HepG2 (cell line): ENCODE measurements at regions not wholly inside any gene's neighbourhood (a gene's known extent, or its start where the extent isn't known, plus 50 kb on each side); places are given as distances from the start of the nearest gene placed in this dataset.

ENCODE experiments used
- ATAC-seq: fragments of 200-7000 bp; cut with Tn5 transposase; 3 replicates; pipeline ENCODE4 v1.9.1; 2020; ENCODE audit warnings: mild to moderate bottlenecking, moderate library complexity
- BruUV-seq: library from RNA; stranded (reverse); fragments of 400-500 nt; replicated peaks from 2 replicates; lab custom pipeline; 2021; lab: Mats Ljungman, UMichigan
- CTCF ChIA-PET: fragments of 300-600 bp; formaldehyde crosslinking; extraction: SDS; loops from one replicate; lab custom pipeline; 2021; ENCODE audit warnings: low total read pairs, inconsistent platforms, low intra/inter-chr PET ratio; lab: Yijun Ruan, JAX
- POLR2A ChIA-PET: fragments of 350-600 bp; sonication (Branson Sonifier 250); formaldehyde crosslinking; loops from one replicate; lab custom pipeline; 2020; ENCODE audit warnings: antibody characterized with exemption, inconsistent platforms; lab: Yijun Ruan, JAX
- DNase-seq: peaks from one replicate; pipeline ENCODE4 v3.0.0-alpha.2; 2015; ENCODE audit warnings: low spot score
- FAIRE-seq: peaks from 3 replicates; lab custom pipeline; 2011; peaks lifted over from hg19 to GRCh38; lab: Jason Lieb, UNC
- H2AFZ ChIP-seq: one replicate; pipeline ENCODE4 v1.6.1; 2011; ENCODE audit warnings: low read length, inconsistent platforms
- H3K27ac ChIP-seq: fragments of 300-600 bp; 3 replicates; pipeline ENCODE4 v1.8.0; 2011; ENCODE audit warnings: mixed run types, mild to moderate bottlenecking, mixed read lengths, low read length, inconsistent platforms; ENCODE audit not compliant: insufficient read depth; ENCODE audit errors: extremely low read length
- H3K27me3 ChIP-seq, 2 experiments: fragments of 200-600 bp in 1 of 2; 2 replicates in 1 of 2; 3 replicates in 1 of 2; pipeline versions ENCODE4 v1.6.0 to v1.8.0; 2011; ENCODE audit warnings: low read length in 2 of 2, mild to moderate bottlenecking in 2 of 2, moderate library complexity in 2 of 2, inconsistent platforms in 1 of 2; ENCODE audit not compliant: insufficient read depth in 2 of 2, control insufficient read depth in 1 of 2
- H3K36me3 ChIP-seq, 2 experiments: fragments of 200-600 bp in 1 of 2; replicated peaks in 1 of 2; 2 replicates in 1 of 2; 3 replicates in 1 of 2; pipeline versions ENCODE4 v1.5.1 to v1.8.0; 2011; ENCODE audit warnings: low read length in 2 of 2, inconsistent platforms in 1 of 2; ENCODE audit not compliant: insufficient read depth in 2 of 2, control insufficient read depth in 1 of 2
- H3K4me1 ChIP-seq: 2 replicates; pipeline ENCODE4 v1.5.1; 2012; ENCODE audit warnings: low read length, inconsistent platforms; ENCODE audit not compliant: insufficient read depth
- H3K4me2 ChIP-seq: 2 replicates; pipeline ENCODE4 v1.6.0; 2011; ENCODE audit warnings: low read depth, low read length, inconsistent platforms
- H3K4me3 ChIP-seq, 3 experiments: fragments of 200-600 bp in 1 of 3; sonication (generic), shearing (Covaris generic) in 1 of 3; replicated peaks in 1 of 3; 2 replicates each; pipeline ENCODE4 v1.5.1; 2011 to 2016; ENCODE audit warnings: low read length in 3 of 3, inconsistent platforms in 2 of 3, low read depth in 2 of 3, mild to moderate bottlenecking in 2 of 3, control low read depth in 1 of 3, mixed read lengths in 1 of 3; ENCODE audit not compliant: insufficient read depth in 1 of 3
- H3K79me2 ChIP-seq: one replicate; pipeline ENCODE4 v1.6.1; 2011; ENCODE audit warnings: low read length, inconsistent platforms; ENCODE audit not compliant: insufficient read depth
- H3K9ac ChIP-seq: 2 replicates; pipeline ENCODE4 v1.6.0; 2011; ENCODE audit warnings: mild to moderate bottlenecking, low read depth, low read length, inconsistent platforms; ENCODE audit not compliant: insufficient read depth
- H3K9me3 ChIP-seq: 2 replicates; pipeline ENCODE4 v1.5.1; 2012; ENCODE audit warnings: mild to moderate bottlenecking, low read length
- H4K20me1 ChIP-seq: 2 replicates; pipeline ENCODE4 v1.6.0; 2011; ENCODE audit warnings: inconsistent platforms, mild to moderate bottlenecking, low read length, moderate library complexity; ENCODE audit not compliant: insufficient read depth
- PRPF4 ChIP-seq: fragments of 200-400 bp; formaldehyde crosslinking; IDR thresholded peaks from 2 replicates; pipeline ENCODE4 v1.6.1; 2016; ENCODE audit warnings: low read length, low read depth; ENCODE audit not compliant: poor library complexity, severe bottlenecking
- ZNF251 ChIP-seq: sonication (generic); formaldehyde crosslinking; IDR thresholded peaks from 2 replicates; pipeline ENCODE4 v1.9.0; 2021; ENCODE audit warnings: mild to moderate bottlenecking, missing genetic modification reagents
- WGBS: methylation state at CpG from one replicate; pipeline ENCODE4 v1.1.6; 2017; ENCODE audit warnings: low lambda C conversion rate; 5-methylcytosine and 5-hydroxymethylcytosine counted together
- in situ Hi-C: cut with HindIII; loops from 2 replicates; pipeline ENCODE4 v1.10.0; 2017; ENCODE audit warnings: low pct_unique_long_range_greater_than_20kb; ENCODE audit not compliant: extremely low pct_ligation_motif_present
- intact Hi-C: fragments of 100-400 bp; cut with micrococcal nuclease; formaldehyde crosslinking; loops from one replicate; pipeline ENCODE4 v1.10.0; 2022; ENCODE audit not compliant: unreplicated experiment
- TF ChIP-seq, protein P1 (sequence below): sonication (generic); formaldehyde crosslinking; IDR thresholded peaks from 2 replicates; pipeline ENCODE4 v1.4.0; 2020; ENCODE audit warnings: missing genetic modification reagents
- TF ChIP-seq, protein P2 (sequence below): sonication (generic); formaldehyde crosslinking; IDR thresholded peaks from 2 replicates; pipeline ENCODE4 v1.5.0; 2020; ENCODE audit warnings: mild to moderate bottlenecking, missing genetic modification reagents, moderate library complexity
- TF ChIP-seq, protein P3 (sequence below): sonication (generic); formaldehyde crosslinking; IDR thresholded peaks from 2 replicates; pipeline ENCODE4 v1.5.0; 2020; ENCODE audit warnings: missing genetic modification reagents
- TF ChIP-seq, protein P4 (sequence below): sonication (generic); formaldehyde crosslinking; IDR thresholded peaks from 2 replicates; pipeline ENCODE4 v1.4.0; 2020; ENCODE audit warnings: missing genetic modification reagents

DNA sequence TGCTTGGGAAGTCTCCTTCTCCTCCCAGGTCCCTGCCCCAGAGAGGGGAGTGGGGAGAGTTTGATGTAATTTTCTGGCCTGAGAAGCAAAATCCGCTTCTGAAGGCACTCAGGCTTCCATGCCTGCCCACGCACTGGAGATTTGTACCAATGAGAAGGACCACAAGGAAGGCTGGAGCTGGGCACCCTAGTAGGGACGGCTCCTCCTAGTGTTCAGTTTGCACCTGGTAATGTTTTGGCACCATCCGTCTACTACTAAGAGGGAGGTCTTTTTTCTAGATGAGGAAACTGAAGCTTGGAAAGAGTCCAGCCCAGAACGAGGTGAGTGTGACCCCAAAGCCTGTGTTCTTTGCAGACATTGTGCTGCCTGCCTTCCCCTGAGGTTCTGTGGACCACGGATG, 83.6 kb upstream of the NLRP1 start:
- WGBS: 0% methylated on average over 3 of the region's 6 CpGs
- peak; percentile 68 for ATAC-seq
- Histone ChIP-seq H3K4me1 (no peaks in the 10 kb centered on the region), H4K20me1 (no peaks in the 10 kb centered on the region), H3K9me3 (no peaks in the 10 kb centered on the region), H3K4me2 (no peak overlapping the region), H3K27me3 (peaks cover 1 to 3% of the 10 kb centered on the region in 2 experiments; a peak in 1 of 5 replicates), H3K79me2 (no peaks in the 10 kb centered on the region), H3K27ac (no peak overlapping the region), H3K9ac (no peak overlapping the region), H2AFZ (no peak overlapping the region), H3K36me3 (no peaks in the 10 kb centered on the region), H3K4me3 (no peak overlapping the region)
- intact Hi-C loops: no loop called here
- ChIA-PET CTCF (no interaction called here), POLR2A (no interaction called here)
- peak; percentile 16 for DNase-seq
- no TSS peak for BruUV-seq
- FAIRE-seq: no peak
- in situ Hi-C loops: no loop called here
- TF ChIP-seq, protein P1, sequence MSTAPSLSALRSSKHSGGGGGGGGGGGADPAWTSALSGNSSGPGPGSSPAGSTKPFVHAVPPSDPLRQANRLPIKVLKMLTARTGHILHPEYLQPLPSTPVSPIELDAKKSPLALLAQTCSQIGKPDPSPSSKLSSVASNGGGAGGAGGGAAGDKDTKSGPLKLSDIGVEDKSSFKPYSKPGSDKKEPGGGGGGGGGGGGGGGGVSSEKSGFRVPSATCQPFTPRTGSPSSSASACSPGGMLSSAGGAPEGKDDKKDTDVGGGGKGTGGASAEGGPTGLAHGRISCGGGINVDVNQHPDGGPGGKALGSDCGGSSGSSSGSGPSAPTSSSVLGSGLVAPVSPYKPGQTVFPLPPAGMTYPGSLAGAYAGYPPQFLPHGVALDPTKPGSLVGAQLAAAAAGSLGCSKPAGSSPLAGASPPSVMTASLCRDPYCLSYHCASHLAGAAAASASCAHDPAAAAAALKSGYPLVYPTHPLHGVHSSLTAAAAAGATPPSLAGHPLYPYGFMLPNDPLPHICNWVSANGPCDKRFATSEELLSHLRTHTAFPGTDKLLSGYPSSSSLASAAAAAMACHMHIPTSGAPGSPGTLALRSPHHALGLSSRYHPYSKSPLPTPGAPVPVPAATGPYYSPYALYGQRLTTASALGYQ (CRISPR knock-in tag): no peak
- TF ChIP-seq PRPF4 (no peak), ZNF251 (CRISPR knock-in tag) (no peak)
- TF ChIP-seq, protein P2, sequence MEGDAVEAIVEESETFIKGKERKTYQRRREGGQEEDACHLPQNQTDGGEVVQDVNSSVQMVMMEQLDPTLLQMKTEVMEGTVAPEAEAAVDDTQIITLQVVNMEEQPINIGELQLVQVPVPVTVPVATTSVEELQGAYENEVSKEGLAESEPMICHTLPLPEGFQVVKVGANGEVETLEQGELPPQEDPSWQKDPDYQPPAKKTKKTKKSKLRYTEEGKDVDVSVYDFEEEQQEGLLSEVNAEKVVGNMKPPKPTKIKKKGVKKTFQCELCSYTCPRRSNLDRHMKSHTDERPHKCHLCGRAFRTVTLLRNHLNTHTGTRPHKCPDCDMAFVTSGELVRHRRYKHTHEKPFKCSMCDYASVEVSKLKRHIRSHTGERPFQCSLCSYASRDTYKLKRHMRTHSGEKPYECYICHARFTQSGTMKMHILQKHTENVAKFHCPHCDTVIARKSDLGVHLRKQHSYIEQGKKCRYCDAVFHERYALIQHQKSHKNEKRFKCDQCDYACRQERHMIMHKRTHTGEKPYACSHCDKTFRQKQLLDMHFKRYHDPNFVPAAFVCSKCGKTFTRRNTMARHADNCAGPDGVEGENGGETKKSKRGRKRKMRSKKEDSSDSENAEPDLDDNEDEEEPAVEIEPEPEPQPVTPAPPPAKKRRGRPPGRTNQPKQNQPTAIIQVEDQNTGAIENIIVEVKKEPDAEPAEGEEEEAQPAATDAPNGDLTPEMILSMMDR (CRISPR knock-in tag): peak; percentile 26; the same call in 1 of the 2 replicates
- TF ChIP-seq, protein P3, sequence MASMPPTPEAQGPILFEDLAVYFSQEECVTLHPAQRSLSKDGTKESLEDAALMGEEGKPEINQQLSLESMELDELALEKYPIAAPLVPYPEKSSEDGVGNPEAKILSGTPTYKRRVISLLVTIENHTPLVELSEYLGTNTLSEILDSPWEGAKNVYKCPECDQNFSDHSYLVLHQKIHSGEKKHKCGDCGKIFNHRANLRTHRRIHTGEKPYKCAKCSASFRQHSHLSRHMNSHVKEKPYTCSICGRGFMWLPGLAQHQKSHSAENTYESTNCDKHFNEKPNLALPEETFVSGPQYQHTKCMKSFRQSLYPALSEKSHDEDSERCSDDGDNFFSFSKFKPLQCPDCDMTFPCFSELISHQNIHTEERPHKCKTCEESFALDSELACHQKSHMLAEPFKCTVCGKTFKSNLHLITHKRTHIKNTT: no peak
- TF ChIP-seq, protein P4, sequence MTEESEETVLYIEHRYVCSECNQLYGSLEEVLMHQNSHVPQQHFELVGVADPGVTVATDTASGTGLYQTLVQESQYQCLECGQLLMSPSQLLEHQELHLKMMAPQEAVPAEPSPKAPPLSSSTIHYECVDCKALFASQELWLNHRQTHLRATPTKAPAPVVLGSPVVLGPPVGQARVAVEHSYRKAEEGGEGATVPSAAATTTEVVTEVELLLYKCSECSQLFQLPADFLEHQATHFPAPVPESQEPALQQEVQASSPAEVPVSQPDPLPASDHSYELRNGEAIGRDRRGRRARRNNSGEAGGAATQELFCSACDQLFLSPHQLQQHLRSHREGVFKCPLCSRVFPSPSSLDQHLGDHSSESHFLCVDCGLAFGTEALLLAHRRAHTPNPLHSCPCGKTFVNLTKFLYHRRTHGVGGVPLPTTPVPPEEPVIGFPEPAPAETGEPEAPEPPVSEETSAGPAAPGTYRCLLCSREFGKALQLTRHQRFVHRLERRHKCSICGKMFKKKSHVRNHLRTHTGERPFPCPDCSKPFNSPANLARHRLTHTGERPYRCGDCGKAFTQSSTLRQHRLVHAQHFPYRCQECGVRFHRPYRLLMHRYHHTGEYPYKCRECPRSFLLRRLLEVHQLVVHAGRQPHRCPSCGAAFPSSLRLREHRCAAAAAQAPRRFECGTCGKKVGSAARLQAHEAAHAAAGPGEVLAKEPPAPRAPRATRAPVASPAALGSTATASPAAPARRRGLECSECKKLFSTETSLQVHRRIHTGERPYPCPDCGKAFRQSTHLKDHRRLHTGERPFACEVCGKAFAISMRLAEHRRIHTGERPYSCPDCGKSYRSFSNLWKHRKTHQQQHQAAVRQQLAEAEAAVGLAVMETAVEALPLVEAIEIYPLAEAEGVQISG (CRISPR knock-in tag): 0 out of 2 replicates have a peak, but pooled peaks have one; percentile 16
- TF ChIP-seq, all 625 proteins: peak for 2
